Ovary (tissue), 7 donors: ENCODE measurements at regions not wholly inside any gene's neighbourhood (a gene's known extent, or its start where the extent isn't known, plus 50 kb on each side); places are given as distances from the start of the nearest gene placed in this dataset.

Source experiments
- DNase-seq, 5 donors: peaks; one replicate each; pipeline ENCODE4 v3.0.0-alpha.2; 2019 to 2020
- H3K27ac ChIP-seq, 2 donors: fragments of 200-600 bp; one replicate each; pipeline versions ENCODE4 v1.5.1 to v1.8.0; 2019 to 2022
- H3K27me3 ChIP-seq: fragments of 200-600 bp; one replicate; pipeline ENCODE4 v1.8.0; 2022
- H3K36me3 ChIP-seq: fragments of 200-600 bp; sonication (generic); one replicate; pipeline ENCODE4 v1.5.1; 2019
- H3K4me1 ChIP-seq: one replicate; pipeline ENCODE4 v1.8.1; 2013; ENCODE audit warnings: mild to moderate bottlenecking, moderate library complexity; ENCODE audit not compliant: insufficient read depth
- H3K4me3 ChIP-seq: fragments of 200-600 bp; sonication (generic); one replicate; pipeline ENCODE4 v1.5.1; 2017
- H3K9me3 ChIP-seq, 2 donors: fragments of 200-600 bp in 1 of 2; sonication (generic) in 1 of 2; one replicate each; pipeline versions ENCODE4 v1.5.1 to v1.8.1; 2013 to 2019; ENCODE audit warnings: mild to moderate bottlenecking in 1 of 2, moderate library complexity in 1 of 2
- CTCF ChIP-seq, 3 donors: fragments of 450-650 bp in 2 of 3; fragments of 200-600 bp in 1 of 3; IDR thresholded peaks; one replicate each; pipeline versions ENCODE4 v1.5.1 to v1.8.0; 2016 to 2022; ENCODE audit warnings: antibody characterized with exemption in 3 of 3, mild to moderate bottlenecking in 1 of 3
- EP300 ChIP-seq: sonication (generic); formaldehyde crosslinking; IDR thresholded peaks from one replicate; pipeline ENCODE4 v1.6.1; 2017; ENCODE audit warnings: antibody characterized with exemption
- POLR2A ChIP-seq: fragments of 450-650 bp; IDR thresholded peaks from one replicate; pipeline ENCODE4 v1.6.1; 2017; ENCODE audit warnings: antibody characterized with exemption, mild to moderate bottlenecking, moderate library complexity
- WGBS, 3 donors: extraction: QIAGEN DNeasy Blood & Tissue Kit in 1 of 3; methylation state at CpG; one replicate each; pipeline versions ENCODE4 v1.1.5 to v1.1.7; 2013 to 2017; 5-methylcytosine and 5-hydroxymethylcytosine counted together
- intact Hi-C, 4 donors: fragments of 100-400 bp; cut with DNase I; formaldehyde crosslinking; loops; one replicate each; pipeline versions ENCODE4 v1.11.0 to v1.15.1; 2022 to 2023
- donor health status: DM: no; HTN: no; CAD: no; lungs with moderate emphysema.
- donor health status: DM: no; HTN: no; CAD: no.
- donor health status: Bipolar disorder and iron deficiency.
- donor health status: DM: no; HTN: no; CAD: no.
- donor health status: DM: yes; HTN: yes; CAD: no.

- TF ChIP-seq EP300, result no peak
- TF ChIP-seq POLR2A, result no peak
- TF ChIP-seq CTCF (IDR thresholded peaks at IDR 0.05), result no peak
- Histone ChIP-seq H3K9me3 (no peaks in the 10 kb centered on the region), H3K4me1 (no peaks in the 10 kb centered on the region), H3K27ac (no peak overlapping the region), H3K4me3 (no peak overlapping the region), H3K27me3 (no peaks in the 10 kb centered on the region), H3K36me3 (no peaks in the 10 kb centered on the region)
- 43 to 64% (median 59%) methylated on average over 2 of the region's 2 CpGs for WGBS, 3 donors
- intact Hi-C loops, result no loop called here
- no peak for DNase-seq
These were observed 434.0 kb downstream of the PLA2G4A start for GRCh38 chr1:187262731-187263130.

GRCh38 chr1:187264995-187265602, 436.4 kb downstream of the PLA2G4A start:
- Histone ChIP-seq H3K4me3 (no peak overlapping the region), H3K4me1 (no peaks in the 10 kb centered on the region), H3K27ac (no peak overlapping the region), H3K27me3 (no peaks in the 10 kb centered on the region), H3K9me3 (no peaks in the 10 kb centered on the region), H3K36me3 (no peaks in the 10 kb centered on the region)
- TF ChIP-seq CTCF (IDR thresholded peaks at IDR 0.05) (no peak), POLR2A (no peak), EP300 (no peak)
- peak in 4 of 5 donors; percentile 8 to 23 (median 14) for DNase-seq
- intact Hi-C loops, result no loop called here
- WGBS, 3 donors, result 49 to 60% (median 52%) methylated on average over 4 of the region's 4 CpGs

DNA sequence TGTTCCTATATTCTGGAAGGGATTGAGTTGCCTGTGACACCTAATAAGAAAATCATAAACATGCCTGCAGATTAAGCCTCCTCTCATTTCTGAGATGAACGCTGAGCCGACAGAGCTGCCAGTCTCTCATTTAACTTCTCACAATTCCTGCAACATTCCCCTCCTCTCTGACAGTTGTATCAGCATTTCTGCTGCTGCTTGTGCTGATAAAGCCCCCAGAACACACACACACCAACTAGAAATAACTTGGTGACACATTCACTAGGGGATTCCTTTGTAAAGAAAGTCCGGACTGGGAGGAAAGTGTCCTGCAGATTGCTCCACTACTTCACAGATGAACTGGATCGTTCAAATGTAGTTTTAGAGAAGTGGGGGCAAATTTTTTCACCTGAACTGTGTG, 437.3 kb downstream of the PLA2G4A start:
- intact Hi-C loops, result no loop called here
- Histone ChIP-seq H3K9me3 (no peaks in the 10 kb centered on the region), H3K36me3 (no peaks in the 10 kb centered on the region), H3K4me1 (no peaks in the 10 kb centered on the region), H3K4me3 (no peak overlapping the region), H3K27ac (no peak overlapping the region), H3K27me3 (no peaks in the 10 kb centered on the region)
- TF ChIP-seq POLR2A, result no peak
- WGBS, 3 donors, result 54 to 67% (median 63%) methylated on average over 4 of the region's 4 CpGs
- DNase-seq, result no peak

- Histone ChIP-seq H3K36me3 (no peaks in the 10 kb centered on the region), H3K4me1 (no peaks in the 10 kb centered on the region), H3K27ac (no peak overlapping the region), H3K4me3 (no peak overlapping the region), H3K27me3 (no peaks in the 10 kb centered on the region), H3K9me3 (no peaks in the 10 kb centered on the region)
- WGBS, 3 donors, result 78 to 86% (median 85%) methylated on average over 1 of the region's 1 CpG
- no peak for DNase-seq
- TF ChIP-seq CTCF (IDR thresholded peaks at IDR 0.05), result no peak
- TF ChIP-seq EP300, result no peak
- no peak for TF ChIP-seq POLR2A
- intact Hi-C loops, result no loop called here
These were observed 439.1 kb downstream of the PLA2G4A start for GRCh38 chr1:187267827-187268226.

- WGBS, 3 donors, result 80 to 90% (median 88%) methylated on average over 5 of the region's 5 CpGs
- Histone ChIP-seq H3K4me1 (no peaks in the 10 kb centered on the region), H3K36me3 (no peaks in the 10 kb centered on the region), H3K9me3 (no peaks in the 10 kb centered on the region), H3K4me3 (no peak overlapping the region), H3K27me3 (no peaks in the 10 kb centered on the region), H3K27ac (no peak overlapping the region)
- intact Hi-C loops, result no loop called here
- DNase-seq, result no peak
- TF ChIP-seq POLR2A (no peak), CTCF (IDR thresholded peaks at IDR 0.05) (no peak), EP300 (no peak)
These were observed 441.5 kb downstream of the PLA2G4A start for GRCh38 chr1:187270256-187270655.
